ENCODE measurements at regions not wholly inside any gene's neighbourhood (a gene's known extent, or its start where the extent isn't known, plus 50 kb on each side); places are given as distances from the start of the nearest gene placed in this dataset.

DNA sequence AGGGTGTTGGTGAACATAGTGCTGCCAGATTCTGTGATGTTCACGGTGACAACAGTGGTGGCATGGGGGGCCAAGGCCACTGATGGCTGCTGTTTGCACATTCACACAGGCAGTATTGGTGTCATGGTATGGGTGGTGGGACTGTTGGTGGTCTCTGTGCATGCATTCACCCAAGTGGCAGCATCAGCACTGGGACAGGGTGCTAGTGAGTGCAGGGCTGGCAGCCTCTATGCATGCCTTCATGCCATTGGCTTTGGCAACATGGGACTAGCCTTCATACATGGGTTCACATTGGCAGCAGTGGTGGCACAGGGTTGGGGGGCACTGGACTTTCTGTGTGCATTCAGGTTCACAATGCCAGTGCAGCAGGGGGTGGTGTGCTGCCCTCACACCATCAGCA is 489.7 kb upstream of the FGF16 start:
- Histone ChIP-seq H2BK120ac (ENCODE audit: low read depth, low read length, poor library complexity, severe bottlenecking) (no peak overlapping the region), H3K23me2 (ENCODE audit: insufficient read length, low read depth, low read length, poor library complexity, severe bottlenecking) (no peaks in the 10 kb centered on the region), H3T11ph (ENCODE audit: low read length) (no peak overlapping the region), H4K20me1 (ENCODE audit: control insufficient read depth, insufficient read depth, insufficient read length) (no peaks in the 10 kb centered on the region), H3K14ac (ENCODE audit: insufficient read depth, low read length) (no peak overlapping the region), H3K4ac (ENCODE audit: low read depth, low read length) (no peak overlapping the region), H3K18ac (ENCODE audit: insufficient read length, low read depth, low read length) (no peak overlapping the region), H2BK12ac (ENCODE audit: insufficient read length, low read depth, low read length) (no peak overlapping the region), H3K9me3 (ENCODE audit: control insufficient read depth, low read depth, low read length) (peaks cover 15% of the 10 kb centered on the region), H4K8ac (replicated peaks; ENCODE audit: insufficient read length, low read depth, low read length) (no peak overlapping the region), H2AFZ (ENCODE audit: low read length) (no peak overlapping the region), H4K91ac (ENCODE audit: insufficient read length, low read depth, low read length) (no peak overlapping the region), H3K23ac (ENCODE audit: insufficient read length, low read depth, low read length) (no peak overlapping the region), H3K79me1 (ENCODE audit: insufficient read depth, low read depth, low read length, poor library complexity, severe bottlenecking) (no peaks in the 10 kb centered on the region), H3K27me3 (ENCODE audit: insufficient read depth, low read length) (no peaks in the 10 kb centered on the region), H2BK20ac (ENCODE audit: low read depth, low read length, poor library complexity, severe bottlenecking) (no peak overlapping the region), H3K4me1 (ENCODE audit: insufficient read depth, low read length) (no peaks in the 10 kb centered on the region), H3K9ac (ENCODE audit: extremely low read depth, insufficient read length, low read length) (no peak overlapping the region), H3K4me2 (ENCODE audit: insufficient read depth, insufficient read length, low read length) (no peak overlapping the region), H2AK5ac (ENCODE audit: insufficient read length, low read length) (no peak overlapping the region), H2BK15ac (ENCODE audit: low read depth, low read length) (no peak overlapping the region), H4K5ac (ENCODE audit: insufficient read length, low read depth, low read length) (no peak overlapping the region), H3K56ac (ENCODE audit: insufficient read length, low read depth, low read length) (no peak overlapping the region), H3K79me2 (ENCODE audit: insufficient read depth, low read length) (no peaks in the 10 kb centered on the region), H3K27ac (ENCODE audit: insufficient read length, low read depth, low read length) (no peak overlapping the region), H2BK5ac (ENCODE audit: insufficient read length, low read length) (no peak overlapping the region)
- no peak for DNase-seq
- Mint-ChIP-seq H3K36me3 (ENCODE audit: insufficient read depth in 1 of 3, low read depth in 3 of 3) (peaks cover 6 to 11% (median 6%) of the 10 kb centered on the region in 3 experiments; a peak in 6 of 7 replicates), H3K4me3 (no peak overlapping the region), H3K4me1 (no peaks in the 10 kb centered on the region), H3K27ac (no peak overlapping the region), H3K9me3 (peaks cover 92 to 95% of the 10 kb centered on the region in 2 experiments), H3K27me3 (ENCODE audit: low read depth) (peaks cover 7% of the 10 kb centered on the region)
- TF ChIP-seq, protein P1, sequence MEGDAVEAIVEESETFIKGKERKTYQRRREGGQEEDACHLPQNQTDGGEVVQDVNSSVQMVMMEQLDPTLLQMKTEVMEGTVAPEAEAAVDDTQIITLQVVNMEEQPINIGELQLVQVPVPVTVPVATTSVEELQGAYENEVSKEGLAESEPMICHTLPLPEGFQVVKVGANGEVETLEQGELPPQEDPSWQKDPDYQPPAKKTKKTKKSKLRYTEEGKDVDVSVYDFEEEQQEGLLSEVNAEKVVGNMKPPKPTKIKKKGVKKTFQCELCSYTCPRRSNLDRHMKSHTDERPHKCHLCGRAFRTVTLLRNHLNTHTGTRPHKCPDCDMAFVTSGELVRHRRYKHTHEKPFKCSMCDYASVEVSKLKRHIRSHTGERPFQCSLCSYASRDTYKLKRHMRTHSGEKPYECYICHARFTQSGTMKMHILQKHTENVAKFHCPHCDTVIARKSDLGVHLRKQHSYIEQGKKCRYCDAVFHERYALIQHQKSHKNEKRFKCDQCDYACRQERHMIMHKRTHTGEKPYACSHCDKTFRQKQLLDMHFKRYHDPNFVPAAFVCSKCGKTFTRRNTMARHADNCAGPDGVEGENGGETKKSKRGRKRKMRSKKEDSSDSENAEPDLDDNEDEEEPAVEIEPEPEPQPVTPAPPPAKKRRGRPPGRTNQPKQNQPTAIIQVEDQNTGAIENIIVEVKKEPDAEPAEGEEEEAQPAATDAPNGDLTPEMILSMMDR (conservative IDR thresholded peaks at IDR 0.05): no peak
- no CpG with 5 or more reads among the region's 1 CpG for WGBS (ENCODE audit: extremely low coverage, insufficient read length, low lambda C conversion rate)

Measured in H9 (cell line).